MM.1S (cell line): ENCODE measurements at regions not wholly inside any gene's neighbourhood (a gene's known extent, or its start where the extent isn't known, plus 50 kb on each side); places are given as distances from the start of the nearest gene placed in this dataset.
"Not testable (repeated sequence)": the region's sequence is repeated elsewhere in the genome, so short reads cannot be mapped to it uniquely, and the experiment has no call there.

Source experiments
- DNase-seq: peaks from one replicate; pipeline ENCODE4 v3.0.0-alpha.2; 2015
- H2AFZ ChIP-seq: fragments of 300-600 bp; sonication (generic); 2 replicates; pipeline ENCODE4 v1.6.0; 2016; ENCODE audit warnings: antibody characterized with exemption, low read length
- H3F3A ChIP-seq: fragments of 300-600 bp; sonication (generic); 2 replicates; pipeline ENCODE4 v1.6.1; 2016; ENCODE audit warnings: mild to moderate bottlenecking, antibody characterized with exemption, low read length, moderate library complexity, mixed read lengths; ENCODE audit not compliant: insufficient read depth
- H3K27ac ChIP-seq: fragments of 300-600 bp; sonication (generic); 2 replicates; pipeline ENCODE4 v1.5.1; 2016; ENCODE audit warnings: mild to moderate bottlenecking, low read length
- H3K27me3 ChIP-seq: fragments of 300-600 bp; sonication (generic); replicated peaks from 2 replicates; pipeline ENCODE4 v1.6.0; 2016; ENCODE audit warnings: low read length; ENCODE audit not compliant: insufficient read depth
- H3K36me3 ChIP-seq: fragments of 300-600 bp; sonication (generic); replicated peaks from 2 replicates; pipeline ENCODE4 v1.6.1; 2016; ENCODE audit warnings: mild to moderate bottlenecking, low read length, mixed read lengths; ENCODE audit not compliant: insufficient read depth
- H3K4me1 ChIP-seq: fragments of 300-600 bp; sonication (generic); 2 replicates; pipeline ENCODE4 v1.6.1; 2016; ENCODE audit warnings: low read length, mixed read lengths
- H3K4me2 ChIP-seq: fragments of 300-600 bp; sonication (generic); 2 replicates; pipeline ENCODE4 v1.6.0; 2016; ENCODE audit warnings: low read depth, low read length
- H3K4me3 ChIP-seq: fragments of 300-600 bp; sonication (generic); 2 replicates; pipeline ENCODE4 v1.5.1; 2016; ENCODE audit warnings: low read length, mixed read lengths
- H3K79me2 ChIP-seq: fragments of 300-600 bp; sonication (generic); 2 replicates; pipeline ENCODE4 v1.6.1; 2016; ENCODE audit warnings: mixed run types, low read length, mixed read lengths
- H3K9ac ChIP-seq: fragments of 300-600 bp; sonication (generic); 2 replicates; pipeline ENCODE4 v1.6.1; 2016; ENCODE audit warnings: low read length, mixed read lengths
- H3K9me2 ChIP-seq: fragments of 300-600 bp; sonication (generic); replicated peaks from 2 replicates; pipeline ENCODE4 v1.6.1; 2016; ENCODE audit warnings: mild to moderate bottlenecking, low read length, mixed read lengths; ENCODE audit not compliant: insufficient read depth
- H3K9me3 ChIP-seq: fragments of 300-600 bp; sonication (generic); replicated peaks from 2 replicates; pipeline ENCODE4 v1.6.1; 2016; ENCODE audit warnings: mild to moderate bottlenecking, low read length, mixed read lengths; ENCODE audit not compliant: insufficient read depth
- H4K20me1 ChIP-seq: fragments of 300-600 bp; sonication (generic); 2 replicates; pipeline ENCODE4 v1.6.1; 2016; ENCODE audit warnings: mild to moderate bottlenecking, low read length, moderate library complexity, mixed read lengths; ENCODE audit not compliant: insufficient read depth
- EZH2 ChIP-seq: fragments of 300-600 bp; sonication (generic); optimal IDR thresholded peaks from 2 replicates; pipeline ENCODE3; 2017; ENCODE audit warnings: low read depth, mild to moderate bottlenecking, antibody characterized with exemption, low read length, mixed read lengths
- EZH2phosphoT487 ChIP-seq: fragments of 300-600 bp; sonication (generic); IDR thresholded peaks from 2 replicates; pipeline ENCODE4 v1.6.1; 2018; ENCODE audit warnings: antibody characterized with exemption, low read length
- TF ChIP-seq, protein P1 (sequence below): fragments of 300-600 bp; sonication (generic); IDR thresholded peaks from 2 replicates; pipeline ENCODE4 v1.5.1; 2016; ENCODE audit warnings: antibody characterized with exemption, low read length, mixed read lengths

- Histone ChIP-seq H3F3A (no peaks in the 10 kb centered on the region), H2AFZ (no peak overlapping the region), H3K79me2 (no peaks in the 10 kb centered on the region)
Observed at GRCh38 chr5:25285136-25285535, 640.4 kb upstream of the CDH10 start.

GRCh38 chr5:25263507-25263906, 618.7 kb upstream of the CDH10 start:
- H3K9me2 ChIP-seq, H3K36me3 ChIP-seq, H3K79me2 ChIP-seq, H2AFZ ChIP-seq, H3F3A ChIP-seq, H4K20me1 ChIP-seq, H3K4me3 ChIP-seq, H3K4me1 ChIP-seq, H3K9me3 ChIP-seq, H3K9ac ChIP-seq, H3K4me2 ChIP-seq, H3K27ac ChIP-seq, H3K27me3 ChIP-seq, DNase-seq: not testable (repeated sequence)

More at GRCh38 chr5:25285136-25285535, 640.4 kb upstream of the CDH10 start:
- TF ChIP-seq EZH2phosphoT487 (no peak), EZH2 (no peak)
- TF ChIP-seq, protein P1, sequence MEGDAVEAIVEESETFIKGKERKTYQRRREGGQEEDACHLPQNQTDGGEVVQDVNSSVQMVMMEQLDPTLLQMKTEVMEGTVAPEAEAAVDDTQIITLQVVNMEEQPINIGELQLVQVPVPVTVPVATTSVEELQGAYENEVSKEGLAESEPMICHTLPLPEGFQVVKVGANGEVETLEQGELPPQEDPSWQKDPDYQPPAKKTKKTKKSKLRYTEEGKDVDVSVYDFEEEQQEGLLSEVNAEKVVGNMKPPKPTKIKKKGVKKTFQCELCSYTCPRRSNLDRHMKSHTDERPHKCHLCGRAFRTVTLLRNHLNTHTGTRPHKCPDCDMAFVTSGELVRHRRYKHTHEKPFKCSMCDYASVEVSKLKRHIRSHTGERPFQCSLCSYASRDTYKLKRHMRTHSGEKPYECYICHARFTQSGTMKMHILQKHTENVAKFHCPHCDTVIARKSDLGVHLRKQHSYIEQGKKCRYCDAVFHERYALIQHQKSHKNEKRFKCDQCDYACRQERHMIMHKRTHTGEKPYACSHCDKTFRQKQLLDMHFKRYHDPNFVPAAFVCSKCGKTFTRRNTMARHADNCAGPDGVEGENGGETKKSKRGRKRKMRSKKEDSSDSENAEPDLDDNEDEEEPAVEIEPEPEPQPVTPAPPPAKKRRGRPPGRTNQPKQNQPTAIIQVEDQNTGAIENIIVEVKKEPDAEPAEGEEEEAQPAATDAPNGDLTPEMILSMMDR, result no peak
- Histone ChIP-seq H3K27ac (no peak overlapping the region), H3K27me3 (no peaks in the 10 kb centered on the region), H3K9me2 (no peaks in the 10 kb centered on the region), H3K4me2 (no peak overlapping the region), H4K20me1 (no peaks in the 10 kb centered on the region), H3K9ac (no peak overlapping the region), H3K4me3 (no peak overlapping the region), H3K36me3 (no peaks in the 10 kb centered on the region), H3K9me3 (no peaks in the 10 kb centered on the region), H3K4me1 (no peaks in the 10 kb centered on the region)
- DNase-seq, result no peak

- no peak for DNase-seq
- Histone ChIP-seq H3K4me1 (no peaks in the 10 kb centered on the region), H3K4me3 (no peak overlapping the region), H3K27ac (no peak overlapping the region), H4K20me1 (no peaks in the 10 kb centered on the region), H2AFZ (no peak overlapping the region), H3K79me2 (no peaks in the 10 kb centered on the region), H3K9me3 (no peaks in the 10 kb centered on the region), H3K9ac (no peak overlapping the region), H3K36me3 (no peaks in the 10 kb centered on the region; the same call in 1 of the 2 replicates), H3K27me3 (no peaks in the 10 kb centered on the region), H3K4me2 (no peak overlapping the region), H3K9me2 (no peaks in the 10 kb centered on the region), H3F3A (no peaks in the 10 kb centered on the region)
- TF ChIP-seq, protein P1, result no peak
- TF ChIP-seq EZH2 (no peak), EZH2phosphoT487 (no peak)
Observed at GRCh38 chr5:25262221-25262620, 617.4 kb upstream of the CDH10 start.

- Histone ChIP-seq H3K79me2 (no peaks in the 10 kb centered on the region), H3K4me1 (no peaks in the 10 kb centered on the region), H3K27ac (no peak overlapping the region), H3K4me2 (no peak overlapping the region), H3K27me3 (no peaks in the 10 kb centered on the region), H3K9ac (no peak overlapping the region), H3K4me3 (no peak overlapping the region), H3F3A (no peaks in the 10 kb centered on the region), H3K36me3 (no peaks in the 10 kb centered on the region), H3K9me2 (no peaks in the 10 kb centered on the region), H3K9me3 (no peaks in the 10 kb centered on the region), H2AFZ (no peak overlapping the region), H4K20me1 (no peaks in the 10 kb centered on the region)
- DNase-seq, result no peak
- no peak for TF ChIP-seq EZH2
- TF ChIP-seq, protein P1, result no peak
- TF ChIP-seq EZH2phosphoT487, result no peak
Observed at GRCh38 chr5:25255128-25255527, 610.4 kb upstream of the CDH10 start.
